ENCODE measurements at regions not wholly inside any gene's neighbourhood (a gene's known extent, or its start where the extent isn't known, plus 50 kb on each side); places are given as distances from the start of the nearest gene placed in this dataset.

DNA sequence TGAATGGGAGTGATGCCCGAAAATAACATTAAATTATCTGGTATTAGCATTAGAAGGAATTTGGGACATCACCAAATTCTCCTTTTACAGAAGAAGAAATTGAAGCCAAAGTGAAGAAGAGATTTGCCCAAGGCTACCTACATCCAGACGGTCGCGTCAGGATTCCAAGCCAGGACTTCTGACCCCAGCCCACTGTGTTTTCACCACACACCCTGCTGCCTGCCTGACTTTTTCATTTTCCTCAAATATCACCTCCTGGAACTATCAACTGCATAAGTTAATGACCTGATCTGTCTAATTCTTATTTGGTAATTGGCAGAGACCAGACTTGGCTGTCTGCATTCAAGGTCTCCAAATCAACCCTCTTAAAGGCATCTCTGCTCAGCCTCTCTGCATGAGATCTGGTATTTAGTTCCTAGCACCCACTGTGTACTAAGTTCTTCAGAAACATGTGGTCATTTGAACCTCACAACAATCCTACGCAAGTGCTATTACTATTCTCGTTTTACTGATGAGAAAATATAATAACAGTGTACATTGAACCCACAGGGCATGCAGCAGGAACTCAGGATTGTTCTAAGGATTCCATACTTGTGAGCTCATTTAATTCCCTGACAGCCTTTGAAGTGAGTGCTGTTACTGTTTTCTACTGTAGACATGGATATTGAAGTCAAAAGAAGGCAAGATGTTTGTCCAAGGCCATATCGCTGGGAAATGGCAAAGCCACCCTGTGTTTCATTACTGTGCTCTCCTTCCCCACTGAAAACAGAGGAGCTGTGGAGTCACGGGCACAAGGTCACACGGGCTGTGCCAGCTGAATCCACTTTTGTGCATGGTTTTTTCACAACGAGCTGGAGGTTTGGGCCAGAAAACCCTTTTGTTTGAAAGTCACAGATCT lies 195.2 kb upstream of the C1QTNF7 start:
- H3K27ac ChIP-seq, result peak overlapping the region; percentile 3
- no peaks in the 10 kb centered on the region for H3K36me3 ChIP-seq
- peak overlapping the region in 1 of 2 experiments; percentile 18 for H3K4me3 ChIP-seq (ENCODE audit: low read depth in 1 of 2, low read length in 1 of 2)
- H3K9me3 ChIP-seq, result no peaks in the 10 kb centered on the region
- TF ChIP-seq, protein P1, sequence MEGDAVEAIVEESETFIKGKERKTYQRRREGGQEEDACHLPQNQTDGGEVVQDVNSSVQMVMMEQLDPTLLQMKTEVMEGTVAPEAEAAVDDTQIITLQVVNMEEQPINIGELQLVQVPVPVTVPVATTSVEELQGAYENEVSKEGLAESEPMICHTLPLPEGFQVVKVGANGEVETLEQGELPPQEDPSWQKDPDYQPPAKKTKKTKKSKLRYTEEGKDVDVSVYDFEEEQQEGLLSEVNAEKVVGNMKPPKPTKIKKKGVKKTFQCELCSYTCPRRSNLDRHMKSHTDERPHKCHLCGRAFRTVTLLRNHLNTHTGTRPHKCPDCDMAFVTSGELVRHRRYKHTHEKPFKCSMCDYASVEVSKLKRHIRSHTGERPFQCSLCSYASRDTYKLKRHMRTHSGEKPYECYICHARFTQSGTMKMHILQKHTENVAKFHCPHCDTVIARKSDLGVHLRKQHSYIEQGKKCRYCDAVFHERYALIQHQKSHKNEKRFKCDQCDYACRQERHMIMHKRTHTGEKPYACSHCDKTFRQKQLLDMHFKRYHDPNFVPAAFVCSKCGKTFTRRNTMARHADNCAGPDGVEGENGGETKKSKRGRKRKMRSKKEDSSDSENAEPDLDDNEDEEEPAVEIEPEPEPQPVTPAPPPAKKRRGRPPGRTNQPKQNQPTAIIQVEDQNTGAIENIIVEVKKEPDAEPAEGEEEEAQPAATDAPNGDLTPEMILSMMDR (IDR thresholded peaks at IDR 0.05), result no peak
- H3K4me1 ChIP-seq (ENCODE audit: control insufficient read depth in 1 of 2, insufficient read depth in 1 of 2, low read depth in 1 of 2, low read length in 1 of 2), result peaks cover 0 to 19% of the 10 kb centered on the region in 2 experiments
- no peaks in the 10 kb centered on the region for H3K27me3 ChIP-seq

DNA sequence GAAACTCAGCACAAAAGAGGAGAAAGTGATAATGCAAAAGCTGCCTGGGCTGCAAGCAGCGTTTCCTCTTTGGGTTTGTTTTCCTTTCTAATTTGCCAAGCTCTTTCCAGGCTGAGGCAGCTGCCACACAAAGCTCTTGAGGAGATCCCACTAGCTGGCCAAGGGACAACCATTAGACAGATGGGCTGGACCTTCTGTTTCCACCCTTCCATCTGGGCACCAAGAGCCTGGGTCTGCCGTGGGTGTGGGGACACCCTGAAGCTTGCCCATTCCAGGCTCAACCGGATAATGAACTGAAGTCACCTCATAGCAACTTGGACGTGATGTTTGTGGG lies 194.6 kb upstream of the C1QTNF7 start:
- Histone ChIP-seq H3K27me3 (no peaks in the 10 kb centered on the region), H3K9me3 (no peaks in the 10 kb centered on the region), H3K27ac (peak overlapping the region; percentile 3), H3K36me3 (no peaks in the 10 kb centered on the region), H3K4me3 (ENCODE audit: low read depth in 1 of 2, low read length in 1 of 2) (peak overlapping the region in 1 of 2 experiments; percentile 18), H3K4me1 (ENCODE audit: control insufficient read depth in 1 of 2, insufficient read depth in 1 of 2, low read depth in 1 of 2, low read length in 1 of 2) (peaks cover 0 to 19% of the 10 kb centered on the region in 2 experiments)
- TF ChIP-seq, protein P1 (IDR thresholded peaks at IDR 0.05), result no peak

DNA sequence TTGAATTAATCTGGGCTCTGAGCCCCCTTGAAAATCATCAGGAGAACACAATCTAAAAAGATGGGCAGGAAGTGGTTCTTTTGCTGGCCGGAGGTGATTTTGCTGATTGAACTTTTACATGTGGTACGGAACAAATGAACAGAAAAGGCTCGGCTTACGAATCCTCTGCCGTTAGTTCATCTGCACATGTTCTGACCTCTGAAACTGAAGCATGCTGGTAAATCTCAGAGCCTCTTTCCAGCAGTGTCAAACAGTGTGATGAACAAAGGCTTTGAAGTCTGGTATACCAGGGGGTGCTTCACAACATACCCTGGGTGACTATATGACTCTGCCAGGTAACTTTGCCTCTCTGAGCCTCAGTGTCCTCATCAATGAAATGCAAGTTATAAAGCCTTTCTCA lies 194.2 kb upstream of the C1QTNF7 start:
- no peaks in the 10 kb centered on the region for H3K9me3 ChIP-seq
- H3K4me3 ChIP-seq (ENCODE audit: low read depth in 1 of 2, low read length in 1 of 2), result peak overlapping the region in 1 of 2 experiments; percentile 18
- H3K27ac ChIP-seq, result peak overlapping the region; percentile 3
- peaks cover 0 to 19% of the 10 kb centered on the region in 2 experiments for H3K4me1 ChIP-seq (ENCODE audit: control insufficient read depth in 1 of 2, insufficient read depth in 1 of 2, low read depth in 1 of 2, low read length in 1 of 2)
- H3K36me3 ChIP-seq, result no peaks in the 10 kb centered on the region
- H3K27me3 ChIP-seq, result no peaks in the 10 kb centered on the region
- TF ChIP-seq, protein P1 (IDR thresholded peaks at IDR 0.05), result no peak

DNA sequence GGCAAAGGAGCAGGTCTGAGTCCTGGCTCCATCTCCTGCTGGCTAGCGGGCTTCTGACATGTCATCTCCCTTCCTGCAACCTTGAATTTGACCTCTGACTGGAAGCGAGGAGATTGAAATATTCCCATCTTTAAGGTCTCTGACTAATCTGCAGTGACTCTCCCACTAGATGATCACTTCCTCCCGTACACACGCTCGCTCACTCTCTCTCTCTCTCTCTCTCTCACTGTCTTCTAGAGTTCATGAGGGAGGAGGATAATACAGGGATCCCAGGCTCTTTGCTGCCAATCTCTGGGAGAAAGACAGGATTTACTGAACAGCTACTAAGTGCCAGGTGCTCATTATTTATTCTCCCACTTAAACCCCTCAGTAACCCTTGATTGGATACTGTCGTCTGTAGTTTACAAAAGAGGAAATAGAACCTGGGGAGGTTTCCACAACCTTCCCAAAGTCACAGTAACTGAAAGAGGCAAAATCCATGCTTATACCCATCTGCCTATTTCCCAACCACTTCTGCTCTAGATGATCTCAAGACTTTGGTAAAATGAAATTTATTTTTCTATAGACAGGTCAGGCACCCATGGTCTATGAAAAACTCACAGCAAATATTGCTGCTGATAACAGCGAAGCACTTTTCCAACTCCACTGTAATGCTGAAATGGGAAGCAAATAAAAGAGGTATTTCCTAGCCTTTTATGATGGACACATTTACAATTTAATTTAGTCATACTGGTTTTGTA lies 193.5 kb upstream of the C1QTNF7 start:
- no peak overlapping the region for H3K4me3 ChIP-seq (ENCODE audit: low read depth in 1 of 2, low read length in 1 of 2)
- TF ChIP-seq, protein P1 (IDR thresholded peaks at IDR 0.05), result no peak
- H3K9me3 ChIP-seq, result no peaks in the 10 kb centered on the region
- no peaks in the 10 kb centered on the region for H3K36me3 ChIP-seq
- H3K27me3 ChIP-seq, result no peaks in the 10 kb centered on the region
- H3K27ac ChIP-seq, result peak overlapping the region; percentile 35
- H3K4me1 ChIP-seq (ENCODE audit: control insufficient read depth in 1 of 2, insufficient read depth in 1 of 2, low read depth in 1 of 2, low read length in 1 of 2), result peaks cover 0 to 19% of the 10 kb centered on the region in 2 experiments

DNA sequence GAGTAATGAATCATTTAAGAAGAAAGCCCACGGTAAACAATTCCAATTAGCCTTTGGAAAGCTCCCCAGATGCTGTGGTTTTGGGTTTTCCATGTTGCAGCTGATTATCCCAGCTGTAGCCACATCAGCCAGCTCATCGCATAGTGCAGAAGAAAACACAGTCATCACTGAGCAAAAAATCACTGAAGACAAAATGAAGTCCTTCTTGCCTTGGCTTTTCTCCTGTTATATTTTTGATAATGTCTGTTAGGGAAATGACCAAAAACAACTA lies 193.0 kb upstream of the C1QTNF7 start:
- TF ChIP-seq, protein P1 (IDR thresholded peaks at IDR 0.05), result no peak
- Histone ChIP-seq H3K27me3 (no peaks in the 10 kb centered on the region), H3K4me1 (ENCODE audit: control insufficient read depth in 1 of 2, insufficient read depth in 1 of 2, low read depth in 1 of 2, low read length in 1 of 2) (peaks cover 0 to 19% of the 10 kb centered on the region in 2 experiments), H3K9me3 (no peaks in the 10 kb centered on the region), H3K36me3 (no peaks in the 10 kb centered on the region), H3K4me3 (ENCODE audit: low read depth in 1 of 2, low read length in 1 of 2) (no peak overlapping the region), H3K27ac (no peak overlapping the region)

Data from neutrophil (primary cell).